Lower leg skin (tissue), 3 donors: ENCODE measurements at regions not wholly inside any gene's neighbourhood (a gene's known extent, or its start where the extent isn't known, plus 50 kb on each side); places are given as distances from the start of the nearest gene placed in this dataset.

Experiments
- CTCF ChIP-seq, 3 donors: fragments of 450-650 bp; IDR thresholded peaks; one replicate each; pipeline ENCODE4 v1.5.1; 2016; ENCODE audit warnings: antibody characterized with exemption in 3 of 3, mild to moderate bottlenecking in 3 of 3, moderate library complexity in 2 of 3
- POLR2A ChIP-seq, 2 donors: fragments of 450-650 bp; IDR thresholded peaks; one replicate each; pipeline ENCODE4 v1.6.1; 2016 to 2017; ENCODE audit warnings: antibody characterized with exemption in 2 of 2, mild to moderate bottlenecking in 1 of 2, moderate library complexity in 1 of 2

- TF ChIP-seq CTCF (IDR thresholded peaks at IDR 0.05), result no peak
- no peak for TF ChIP-seq POLR2A (IDR thresholded peaks at IDR 0.05)
Measured at GRCh38 chr17:20890338-20890737, 152.5 kb downstream of the USP22 start.
